ENCODE measurements at regions not wholly inside any gene's neighbourhood (a gene's known extent, or its start where the extent isn't known, plus 50 kb on each side); places are given as distances from the start of the nearest gene placed in this dataset.
A peak's percentile ranks its signal among the peaks of the same experiment; 100 is the strongest.

DNA sequence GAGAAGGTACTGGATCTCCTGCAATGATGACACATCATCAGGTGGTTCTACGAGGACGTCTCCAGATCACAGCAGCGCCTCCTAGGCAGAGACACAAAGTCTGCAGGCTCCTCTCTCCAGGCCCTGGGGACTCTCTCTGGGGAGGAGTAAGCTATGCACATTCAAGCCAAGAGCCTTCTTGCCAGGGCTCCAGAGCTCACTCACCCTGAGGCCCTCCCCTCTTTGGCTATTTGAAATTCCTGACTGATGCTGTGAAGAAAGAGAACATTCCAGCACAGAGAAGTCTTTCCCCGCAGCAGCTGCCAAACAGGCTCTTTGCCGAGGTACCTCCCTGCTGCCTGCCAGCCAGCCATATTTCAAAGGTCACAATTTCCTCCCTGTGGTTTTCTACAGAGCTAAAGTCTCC lies 204.9 kb downstream of the CSNK2A3 start:
- 0 out of 3 replicates have a peak, but pooled peaks have one; percentile 22 for ATAC-seq
- H3K79me2 ChIP-seq (ENCODE audit: control insufficient read depth, insufficient read depth, low read length) = no peaks in the 10 kb centered on the region
- H3K4me2 ChIP-seq (ENCODE audit: control insufficient read depth, insufficient read depth) = no peak overlapping the region
- no peaks in the 10 kb centered on the region for H4K20me1 ChIP-seq (ENCODE audit: control insufficient read depth, insufficient read depth)
- H3K4me3 ChIP-seq = no peak overlapping the region
- H3K27me3 ChIP-seq (replicated peaks in 1 of 2; ENCODE audit: control insufficient read depth in 2 of 2, insufficient read depth in 2 of 2, low read length in 1 of 2) = no peaks in the 10 kb centered on the region; a peak in 1 of 4 replicates
- POLR2A ChIA-PET = no interaction called here
- DNase-seq (ENCODE audit: low read depth, low spot score) = no peak
- SMC1A ChIA-PET (ENCODE audit: uncharacterized antibody, unreplicated experiment) = interaction anchor here (0.7 to 1.3 kb wide), 4 partner anchors 9 to 122 kb away, joined by 3 read pairs; no protein-coding TSS in a partner anchor
- in situ Hi-C loops (cut with MboI) = no loop called here
- RAD21 ChIA-PET (ENCODE audit: unreplicated experiment) = no interaction called here
- no peak overlapping the region for H2AFZ ChIP-seq (ENCODE audit: control insufficient read depth, low read depth, low read length)
- 34% methylated on average over 5 of the region's 5 CpGs for WGBS (ENCODE audit: insufficient coverage, insufficient replicate concordance, low lambda C conversion rate, missing lambda C conversion rate)
- CTCF ChIA-PET = interaction anchor here (1.0 to 1.2 kb wide), 3 partner anchors 20 to 121 kb away, joined by 3 read pairs; no protein-coding TSS in a partner anchor
- no peaks in the 10 kb centered on the region for H3K9me3 ChIP-seq (replicated peaks; ENCODE audit: control insufficient read depth, insufficient read depth, low read length)
- no peak overlapping the region for H3K27ac ChIP-seq (ENCODE audit: control insufficient read depth, insufficient read depth)
- H3K36me3 ChIP-seq (ENCODE audit: control insufficient read depth in 2 of 2, insufficient read depth in 2 of 2, low read length in 1 of 2) = no peaks in the 10 kb centered on the region
- TF ChIP-seq ZNF207 (IDR thresholded peaks at IDR 0.05; ENCODE audit: borderline replicate concordance) (no peak), IRF4 (IDR thresholded peaks at IDR 0.05; ENCODE audit: low read depth, low read length) (no peak), CEBPB (IDR thresholded peaks at IDR 0.05; ENCODE audit: borderline replicate concordance in 1 of 2, low read depth in 2 of 2, low read length in 2 of 2) (no peak), BACH1 (IDR thresholded peaks at IDR 0.05; ENCODE audit: borderline replicate concordance) (no peak), STAT1 (conservative IDR thresholded peaks at IDR 0.05) (no peak), POU2F2 (IDR thresholded peaks at IDR 0.05; ENCODE audit: borderline replicate concordance, low read depth, low read length) (no peak)
- TF ChIP-seq, protein P1, sequence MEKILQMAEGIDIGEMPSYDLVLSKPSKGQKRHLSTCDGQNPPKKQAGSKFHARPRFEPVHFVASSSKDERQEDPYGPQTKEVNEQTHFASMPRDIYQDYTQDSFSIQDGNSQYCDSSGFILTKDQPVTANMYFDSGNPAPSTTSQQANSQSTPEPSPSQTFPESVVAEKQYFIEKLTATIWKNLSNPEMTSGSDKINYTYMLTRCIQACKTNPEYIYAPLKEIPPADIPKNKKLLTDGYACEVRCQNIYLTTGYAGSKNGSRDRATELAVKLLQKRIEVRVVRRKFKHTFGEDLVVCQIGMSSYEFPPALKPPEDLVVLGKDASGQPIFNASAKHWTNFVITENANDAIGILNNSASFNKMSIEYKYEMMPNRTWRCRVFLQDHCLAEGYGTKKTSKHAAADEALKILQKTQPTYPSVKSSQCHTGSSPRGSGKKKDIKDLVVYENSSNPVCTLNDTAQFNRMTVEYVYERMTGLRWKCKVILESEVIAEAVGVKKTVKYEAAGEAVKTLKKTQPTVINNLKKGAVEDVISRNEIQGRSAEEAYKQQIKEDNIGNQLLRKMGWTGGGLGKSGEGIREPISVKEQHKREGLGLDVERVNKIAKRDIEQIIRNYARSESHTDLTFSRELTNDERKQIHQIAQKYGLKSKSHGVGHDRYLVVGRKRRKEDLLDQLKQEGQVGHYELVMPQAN (conservative IDR thresholded peaks at IDR 0.05) = no peak
- TF ChIP-seq, protein P2, sequence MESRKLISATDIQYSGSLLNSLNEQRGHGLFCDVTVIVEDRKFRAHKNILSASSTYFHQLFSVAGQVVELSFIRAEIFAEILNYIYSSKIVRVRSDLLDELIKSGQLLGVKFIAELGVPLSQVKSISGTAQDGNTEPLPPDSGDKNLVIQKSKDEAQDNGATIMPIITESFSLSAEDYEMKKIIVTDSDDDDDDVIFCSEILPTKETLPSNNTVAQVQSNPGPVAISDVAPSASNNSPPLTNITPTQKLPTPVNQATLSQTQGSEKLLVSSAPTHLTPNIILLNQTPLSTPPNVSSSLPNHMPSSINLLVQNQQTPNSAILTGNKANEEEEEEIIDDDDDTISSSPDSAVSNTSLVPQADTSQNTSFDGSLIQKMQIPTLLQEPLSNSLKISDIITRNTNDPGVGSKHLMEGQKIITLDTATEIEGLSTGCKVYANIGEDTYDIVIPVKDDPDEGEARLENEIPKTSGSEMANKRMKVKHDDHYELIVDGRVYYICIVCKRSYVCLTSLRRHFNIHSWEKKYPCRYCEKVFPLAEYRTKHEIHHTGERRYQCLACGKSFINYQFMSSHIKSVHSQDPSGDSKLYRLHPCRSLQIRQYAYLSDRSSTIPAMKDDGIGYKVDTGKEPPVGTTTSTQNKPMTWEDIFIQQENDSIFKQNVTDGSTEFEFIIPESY (IDR thresholded peaks at IDR 0.05) = no peak
- H3K4me1 ChIP-seq (ENCODE audit: control insufficient read depth, insufficient read depth, low read length) = no peaks in the 10 kb centered on the region
- H3K9ac ChIP-seq (ENCODE audit: control insufficient read depth, insufficient read depth, low read length) = no peak overlapping the region
- intact Hi-C loops (cut with micrococcal nuclease; ENCODE audit: unreplicated experiment) = no loop called here
- BruUV-seq (replicated peaks) = no TSS peak
- FAIRE-seq = no peak
